Tibial nerve (tissue), 4 donors: ENCODE measurements at regions not wholly inside any gene's neighbourhood (a gene's known extent, or its start where the extent isn't known, plus 50 kb on each side); places are given as distances from the start of the nearest gene placed in this dataset.
"Not testable (repeated sequence)": the region's sequence is repeated elsewhere in the genome, so short reads cannot be mapped to it uniquely, and the experiment has no call there.

Experiments
- DNase-seq, 2 donors: peaks; one replicate each; pipeline ENCODE4 v3.0.0-alpha.2; 2019; ENCODE audit warnings: low spot score in 2 of 2
- H3K27ac ChIP-seq, 4 donors: fragments of 200-600 bp; sonication (generic) in 3 of 4; one replicate each; pipeline ENCODE4 v1.5.1; 2017 to 2019; ENCODE audit warnings: mild to moderate bottlenecking in 1 of 4
- H3K27me3 ChIP-seq, 2 donors: fragments of 200-600 bp; sonication (generic) in 1 of 2; one replicate each; pipeline versions ENCODE4 v1.5.1 to v1.6.0; 2017 to 2019
- H3K36me3 ChIP-seq, 3 donors: fragments of 200-600 bp; sonication (generic); one replicate each; pipeline ENCODE4 v1.5.1; 2018 to 2019
- H3K4me1 ChIP-seq, 4 donors: fragments of 200-600 bp; sonication (generic) in 3 of 4; one replicate each; pipeline ENCODE4 v1.5.1; 2017 to 2019
- H3K4me3 ChIP-seq, 4 donors: fragments of 200-600 bp; sonication (generic) in 3 of 4; one replicate each; pipeline ENCODE4 v1.5.1; 2017 to 2019; ENCODE audit warnings: mild to moderate bottlenecking in 1 of 4, moderate library complexity in 1 of 4
- H3K9me3 ChIP-seq, 4 donors: fragments of 200-600 bp; sonication (generic) in 3 of 4; one replicate each; pipeline ENCODE4 v1.5.1; 2017 to 2019
- CTCF ChIP-seq, 5 experiments: fragments of 200-600 bp in 3 of 5; fragments of 450-650 bp in 2 of 5; sonication (generic) in 3 of 5; IDR thresholded peaks; one replicate each; pipeline ENCODE4 v1.5.1; 2016 to 2019; ENCODE audit warnings: antibody characterized with exemption in 5 of 5, mild to moderate bottlenecking in 3 of 5, moderate library complexity in 2 of 5
- EP300 ChIP-seq, 2 donors: sonication (generic); formaldehyde crosslinking; IDR thresholded peaks; one replicate each; pipeline ENCODE4 v1.6.1; 2017; ENCODE audit warnings: antibody characterized with exemption in 2 of 2, mild to moderate bottlenecking in 1 of 2
- POLR2A ChIP-seq, 2 donors: fragments of 450-650 bp; IDR thresholded peaks; one replicate each; pipeline ENCODE4 v1.6.1; 2017; ENCODE audit warnings: antibody characterized with exemption in 2 of 2, mild to moderate bottlenecking in 2 of 2, moderate library complexity in 2 of 2
- WGBS, 2 donors: methylation state at CpG; one replicate each; pipeline ENCODE4 v1.1.5; 2018; 5-methylcytosine and 5-hydroxymethylcytosine counted together

- no peak overlapping the region for H3K4me3 ChIP-seq
- no peak for DNase-seq
- TF ChIP-seq CTCF (IDR thresholded peaks at IDR 0.05), result no peak
- TF ChIP-seq POLR2A (IDR thresholded peaks at IDR 0.05), result no peak
- TF ChIP-seq EP300 (IDR thresholded peaks at IDR 0.05), result no peak
- no peaks in the 10 kb centered on the region for H3K27me3 ChIP-seq
- H3K27ac ChIP-seq, result no peak overlapping the region
- H3K36me3 ChIP-seq, result no peaks in the 10 kb centered on the region
- peaks cover 0 to 18% (median 0%) of the 10 kb centered on the region in 4 donors for H3K9me3 ChIP-seq
- WGBS, 2 donors, result 75 to 86% methylated on average over 4 of the region's 4 CpGs
- no peaks in the 10 kb centered on the region for H3K4me1 ChIP-seq
Measured at GRCh38 chr5:28810751-28811136, 1772.4 kb upstream of the CDH9 start.

GRCh38 chr5:28809811-28810750 is 1771.7 kb upstream of the CDH9 start:
- Histone ChIP-seq H3K27ac (no peak overlapping the region), H3K9me3 (peaks cover 0 to 18% (median 0%) of the 10 kb centered on the region in 4 donors), H3K4me1 (no peaks in the 10 kb centered on the region), H3K36me3 (no peaks in the 10 kb centered on the region), H3K4me3 (no peak overlapping the region), H3K27me3 (no peaks in the 10 kb centered on the region)
- DNase-seq, result no peak
- WGBS, 2 donors, result 88 to 95% methylated on average over 47 to 52 of the region's 56 CpGs
- TF ChIP-seq CTCF (IDR thresholded peaks at IDR 0.05) (no peak), EP300 (IDR thresholded peaks at IDR 0.05) (no peak), POLR2A (IDR thresholded peaks at IDR 0.05) (no peak)

GRCh38 chr5:28808967-28809810 is 1770.8 kb upstream of the CDH9 start:
- no peak overlapping the region for H3K27ac ChIP-seq
- TF ChIP-seq POLR2A (IDR thresholded peaks at IDR 0.05) (no peak), EP300 (IDR thresholded peaks at IDR 0.05) (no peak), CTCF (IDR thresholded peaks at IDR 0.05) (no peak)
- no peaks in the 10 kb centered on the region for H3K27me3 ChIP-seq
- no peaks in the 10 kb centered on the region for H3K36me3 ChIP-seq
- no peak for DNase-seq
- no peaks in the 10 kb centered on the region for H3K4me1 ChIP-seq
- WGBS, 2 donors, result 90 to 95% methylated on average over 30 to 37 of the region's 47 CpGs
- H3K9me3 ChIP-seq, result peaks cover 0 to 18% (median 0%) of the 10 kb centered on the region in 4 donors
- H3K4me3 ChIP-seq, result no peak overlapping the region

- TF ChIP-seq CTCF (IDR thresholded peaks at IDR 0.05) (no peak), EP300 (IDR thresholded peaks at IDR 0.05) (no peak), POLR2A (IDR thresholded peaks at IDR 0.05) (no peak)
- H3K27ac ChIP-seq, result no peak overlapping the region
- no peak for DNase-seq
- no peaks in the 10 kb centered on the region for H3K4me1 ChIP-seq
- H3K36me3 ChIP-seq, result no peaks in the 10 kb centered on the region
- no peaks in the 10 kb centered on the region for H3K27me3 ChIP-seq
- no peak overlapping the region for H3K4me3 ChIP-seq
- H3K9me3 ChIP-seq, result peaks cover 0 to 18% (median 0%) of the 10 kb centered on the region in 4 donors
- WGBS, 2 donors, result 24 to 34% methylated on average over 2 of the region's 2 CpGs
Measured at GRCh38 chr5:28807195-28807729, 1768.9 kb upstream of the CDH9 start.

- not testable (repeated sequence) for H3K27me3 ChIP-seq, H3K4me1 ChIP-seq, H3K4me3 ChIP-seq, H3K9me3 ChIP-seq, H3K36me3 ChIP-seq, DNase-seq, H3K27ac ChIP-seq
- 95 to 98% methylated on average over 13 to 16 of the region's 16 CpGs for WGBS, 2 donors
Measured at GRCh38 chr5:28799035-28799434, 1760.6 kb upstream of the CDH9 start.
